OCI-LY1 (cell line): ENCODE measurements at regions not wholly inside any gene's neighbourhood (a gene's known extent, or its start where the extent isn't known, plus 50 kb on each side); places are given as distances from the start of the nearest gene placed in this dataset.

ENCODE experiments used
- H2AFZ ChIP-seq: fragments of 200-600 bp; sonication (generic), shearing (Covaris generic); 2 replicates; pipeline ENCODE4 v1.6.0; 2014; ENCODE audit warnings: antibody characterized with exemption, mild to moderate bottlenecking, low read length
- H3F3A ChIP-seq: fragments of 200-600 bp; sonication (generic), shearing (Covaris generic); 2 replicates; pipeline ENCODE4 v1.6.0; 2014; ENCODE audit warnings: mild to moderate bottlenecking, antibody characterized with exemption, low read length, moderate library complexity; ENCODE audit not compliant: insufficient read depth
- H3K27ac ChIP-seq: fragments of 200-600 bp; sonication (generic); 2 replicates; pipeline ENCODE4 v1.5.1; 2014; ENCODE audit warnings: low read length, mixed run types, mild to moderate bottlenecking, low read depth; ENCODE audit not compliant: poor library complexity, severe bottlenecking
- H3K27me3 ChIP-seq: fragments of 200-600 bp; sonication (generic); 2 replicates; pipeline ENCODE4 v1.6.0; 2014; ENCODE audit warnings: antibody characterized with exemption, mild to moderate bottlenecking, low read length, moderate library complexity; ENCODE audit not compliant: insufficient read depth
- H3K36me3 ChIP-seq: fragments of 200-600 bp; sonication (generic); 2 replicates; pipeline ENCODE4 v1.6.1; 2014; ENCODE audit warnings: mild to moderate bottlenecking, antibody characterized with exemption, low read length, moderate library complexity, mixed read lengths; ENCODE audit not compliant: insufficient read depth
- H3K4me1 ChIP-seq: fragments of 200-600 bp; sonication (generic); 2 replicates; pipeline ENCODE4 v1.5.1; 2014; ENCODE audit warnings: mild to moderate bottlenecking, low read length, moderate library complexity; ENCODE audit not compliant: insufficient read depth, severe bottlenecking
- H3K4me2 ChIP-seq: fragments of 200-600 bp; sonication (generic), shearing (Covaris generic); 2 replicates; pipeline ENCODE4 v1.6.1; 2014; ENCODE audit warnings: low read length
- H3K4me3 ChIP-seq: fragments of 200-600 bp; sonication (generic); 2 replicates; pipeline ENCODE4 v1.5.1; 2014; ENCODE audit warnings: low read length, low read depth, mild to moderate bottlenecking, mixed read lengths; ENCODE audit not compliant: poor library complexity, severe bottlenecking
- H3K79me2 ChIP-seq: fragments of 200-600 bp; shearing (Covaris generic); 2 replicates; pipeline ENCODE4 v1.6.1; 2016; ENCODE audit warnings: mixed run types, low read length, mixed read lengths; ENCODE audit not compliant: insufficient read depth
- H3K9ac ChIP-seq: fragments of 200-600 bp; sonication (generic), shearing (Covaris generic); 2 replicates; pipeline ENCODE4 v1.6.1; 2014; ENCODE audit warnings: mild to moderate bottlenecking, low read length, mixed read lengths
- H3K9me2 ChIP-seq: fragments of 200-600 bp; sonication (generic), shearing (Covaris generic); 2 replicates; pipeline ENCODE4 v1.6.1; 2014; ENCODE audit warnings: low read depth, mild to moderate bottlenecking, low read length, mixed read lengths
- H3K9me3 ChIP-seq: fragments of 200-600 bp; shearing (Covaris generic); 2 replicates; pipeline ENCODE4 v1.6.1; 2014; ENCODE audit warnings: low read length, mixed read lengths
- H4K20me1 ChIP-seq: fragments of 200-600 bp; sonication (generic), shearing (Covaris generic); 2 replicates; pipeline ENCODE4 v1.6.0; 2016; ENCODE audit warnings: mild to moderate bottlenecking, low read length; ENCODE audit not compliant: insufficient read depth
- EZH2 ChIP-seq: fragments of 200-600 bp; sonication (generic), shearing (Covaris generic); IDR thresholded peaks from 2 replicates; pipeline ENCODE4 v1.8.0; 2017; ENCODE audit warnings: borderline replicate concordance, mixed run types, mild to moderate bottlenecking, antibody characterized with exemption, low read length, moderate library complexity, mixed read lengths
- TF ChIP-seq, protein P1 (sequence below): fragments of 200-600 bp; sonication (generic), shearing (Covaris generic); IDR thresholded peaks from 2 replicates; pipeline ENCODE4 v1.5.1; 2017; ENCODE audit warnings: mild to moderate bottlenecking, antibody characterized with exemption, low read length, moderate library complexity, mixed read lengths

DNA sequence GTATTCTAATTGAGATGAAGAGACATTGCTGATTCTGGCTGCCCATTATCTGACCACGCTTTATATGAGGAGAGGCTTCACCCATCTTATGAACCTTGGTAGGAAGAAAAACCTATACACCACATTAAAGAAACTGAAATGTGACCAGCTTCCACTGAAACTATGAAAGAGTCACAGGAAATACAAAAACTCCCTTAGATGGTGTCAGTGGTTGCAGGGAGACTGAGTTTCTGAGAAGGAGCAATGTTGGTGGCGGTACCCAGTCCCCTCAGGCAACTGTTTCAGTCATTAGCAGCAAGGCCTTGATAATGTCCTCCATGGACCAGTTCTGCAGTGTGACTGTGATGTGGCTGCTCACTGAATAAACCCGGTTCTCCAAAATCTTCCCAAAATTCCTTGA lies 110.5 kb upstream of the FTMT start:
- no peaks in the 10 kb centered on the region for H3K4me1 ChIP-seq
- no peaks in the 10 kb centered on the region for H3K9me3 ChIP-seq
- no peak overlapping the region for H3K4me3 ChIP-seq
- H4K20me1 ChIP-seq, result no peaks in the 10 kb centered on the region
- H2AFZ ChIP-seq, result no peak overlapping the region
- no peak overlapping the region for H3K27ac ChIP-seq
- no peak overlapping the region for H3K4me2 ChIP-seq
- H3K27me3 ChIP-seq, result no peaks in the 10 kb centered on the region
- no peak for TF ChIP-seq EZH2
- TF ChIP-seq, protein P1, sequence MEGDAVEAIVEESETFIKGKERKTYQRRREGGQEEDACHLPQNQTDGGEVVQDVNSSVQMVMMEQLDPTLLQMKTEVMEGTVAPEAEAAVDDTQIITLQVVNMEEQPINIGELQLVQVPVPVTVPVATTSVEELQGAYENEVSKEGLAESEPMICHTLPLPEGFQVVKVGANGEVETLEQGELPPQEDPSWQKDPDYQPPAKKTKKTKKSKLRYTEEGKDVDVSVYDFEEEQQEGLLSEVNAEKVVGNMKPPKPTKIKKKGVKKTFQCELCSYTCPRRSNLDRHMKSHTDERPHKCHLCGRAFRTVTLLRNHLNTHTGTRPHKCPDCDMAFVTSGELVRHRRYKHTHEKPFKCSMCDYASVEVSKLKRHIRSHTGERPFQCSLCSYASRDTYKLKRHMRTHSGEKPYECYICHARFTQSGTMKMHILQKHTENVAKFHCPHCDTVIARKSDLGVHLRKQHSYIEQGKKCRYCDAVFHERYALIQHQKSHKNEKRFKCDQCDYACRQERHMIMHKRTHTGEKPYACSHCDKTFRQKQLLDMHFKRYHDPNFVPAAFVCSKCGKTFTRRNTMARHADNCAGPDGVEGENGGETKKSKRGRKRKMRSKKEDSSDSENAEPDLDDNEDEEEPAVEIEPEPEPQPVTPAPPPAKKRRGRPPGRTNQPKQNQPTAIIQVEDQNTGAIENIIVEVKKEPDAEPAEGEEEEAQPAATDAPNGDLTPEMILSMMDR, result no peak
- no peaks in the 10 kb centered on the region for H3K79me2 ChIP-seq
- no peaks in the 10 kb centered on the region for H3K36me3 ChIP-seq
- no peak overlapping the region for H3K9ac ChIP-seq
- H3F3A ChIP-seq, result no peaks in the 10 kb centered on the region
- H3K9me2 ChIP-seq, result no peaks in the 10 kb centered on the region

DNA sequence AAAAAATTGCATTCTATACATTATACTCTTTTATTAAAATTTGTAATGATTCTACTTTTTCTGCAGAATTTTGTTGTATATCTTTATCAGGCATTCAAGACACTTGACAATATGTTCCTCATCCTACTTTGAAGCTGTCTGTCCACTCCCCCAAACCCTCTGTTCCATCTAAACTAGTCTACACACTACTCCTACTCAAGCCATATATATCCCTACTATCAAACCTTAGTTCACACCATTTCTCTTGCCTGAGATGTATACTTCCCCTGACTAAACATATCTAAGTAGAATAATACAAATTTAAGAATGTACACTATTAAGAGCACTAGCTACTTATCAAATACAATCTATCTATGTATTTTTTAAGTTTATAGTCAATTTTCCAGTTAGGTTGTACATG lies 107.1 kb upstream of the FTMT start:
- Histone ChIP-seq H3K9me2 (no peaks in the 10 kb centered on the region), H3K4me3 (no peak overlapping the region), H3K9ac (no peak overlapping the region), H3K27me3 (no peaks in the 10 kb centered on the region), H2AFZ (no peak overlapping the region), H3K36me3 (no peaks in the 10 kb centered on the region), H3K4me2 (no peak overlapping the region), H4K20me1 (no peaks in the 10 kb centered on the region), H3K79me2 (no peaks in the 10 kb centered on the region), H3K9me3 (no peaks in the 10 kb centered on the region), H3K4me1 (no peaks in the 10 kb centered on the region), H3K27ac (no peak overlapping the region), H3F3A (no peaks in the 10 kb centered on the region)
- TF ChIP-seq EZH2, result no peak
- TF ChIP-seq, protein P1, result no peak

DNA sequence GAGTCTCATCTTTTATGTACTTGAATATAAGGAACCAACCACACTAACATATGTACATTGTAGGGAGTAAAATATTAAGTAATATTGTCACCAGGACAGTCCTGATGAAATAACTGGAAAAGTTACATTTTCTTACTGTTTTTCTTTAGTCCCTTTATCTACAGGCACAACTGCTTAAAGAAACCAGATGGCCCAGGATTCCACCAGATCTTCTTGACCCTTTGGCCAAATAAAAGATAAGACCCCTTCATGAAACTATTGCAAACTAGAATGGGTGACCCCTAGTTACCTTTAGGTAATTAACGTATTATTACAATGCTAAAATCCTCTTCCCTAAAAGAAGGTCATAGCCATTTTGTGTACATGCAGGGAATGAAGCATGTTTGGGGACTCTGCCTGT lies 106.3 kb upstream of the FTMT start:
- H4K20me1 ChIP-seq, result no peaks in the 10 kb centered on the region
- H3K27ac ChIP-seq, result no peak overlapping the region
- H3K4me2 ChIP-seq, result no peak overlapping the region
- no peaks in the 10 kb centered on the region for H3K79me2 ChIP-seq
- H3K9me2 ChIP-seq, result no peaks in the 10 kb centered on the region
- no peaks in the 10 kb centered on the region for H3K27me3 ChIP-seq
- H3K4me3 ChIP-seq, result no peak overlapping the region
- H3K4me1 ChIP-seq, result no peaks in the 10 kb centered on the region
- H3F3A ChIP-seq, result no peaks in the 10 kb centered on the region
- TF ChIP-seq, protein P1, result no peak
- no peak for TF ChIP-seq EZH2
- H3K9me3 ChIP-seq, result no peaks in the 10 kb centered on the region
- H2AFZ ChIP-seq, result no peak overlapping the region
- no peaks in the 10 kb centered on the region for H3K36me3 ChIP-seq
- H3K9ac ChIP-seq, result no peak overlapping the region
